Hematopoietic multipotent progenitor cell treated with erythropoietin and hydrocortisone succinate and interleukin-3 and kit ligand, for 8 days (in vitro differentiated cells): ENCODE measurements at regions not wholly inside any gene's neighbourhood (a gene's known extent, or its start where the extent isn't known, plus 50 kb on each side); places are given as distances from the start of the nearest gene placed in this dataset.

Experiments used
- DNase-seq: peaks from one replicate; pipeline ENCODE4 v3.0.0-alpha.2; 2015

DNA sequence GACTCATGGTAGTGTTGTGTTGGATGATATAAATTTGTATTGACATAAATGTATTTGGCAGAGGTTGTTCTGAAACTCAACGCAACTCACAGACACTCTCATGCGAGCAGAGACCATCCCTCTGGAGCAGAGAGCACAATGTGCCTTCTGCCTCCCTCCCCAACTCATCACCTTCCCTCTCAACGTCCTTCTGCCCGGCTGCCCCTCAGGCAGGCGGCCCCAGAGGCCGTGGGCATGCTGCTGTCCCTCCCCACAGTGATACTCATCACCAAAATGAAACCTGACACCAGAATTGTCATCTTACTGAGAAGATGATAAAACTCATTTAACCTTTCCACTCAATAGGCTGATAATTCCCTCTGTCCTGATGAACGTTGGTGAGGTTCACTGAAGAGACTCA is 260.6 kb downstream of the ETS1 start:
- no peak for DNase-seq

DNA sequence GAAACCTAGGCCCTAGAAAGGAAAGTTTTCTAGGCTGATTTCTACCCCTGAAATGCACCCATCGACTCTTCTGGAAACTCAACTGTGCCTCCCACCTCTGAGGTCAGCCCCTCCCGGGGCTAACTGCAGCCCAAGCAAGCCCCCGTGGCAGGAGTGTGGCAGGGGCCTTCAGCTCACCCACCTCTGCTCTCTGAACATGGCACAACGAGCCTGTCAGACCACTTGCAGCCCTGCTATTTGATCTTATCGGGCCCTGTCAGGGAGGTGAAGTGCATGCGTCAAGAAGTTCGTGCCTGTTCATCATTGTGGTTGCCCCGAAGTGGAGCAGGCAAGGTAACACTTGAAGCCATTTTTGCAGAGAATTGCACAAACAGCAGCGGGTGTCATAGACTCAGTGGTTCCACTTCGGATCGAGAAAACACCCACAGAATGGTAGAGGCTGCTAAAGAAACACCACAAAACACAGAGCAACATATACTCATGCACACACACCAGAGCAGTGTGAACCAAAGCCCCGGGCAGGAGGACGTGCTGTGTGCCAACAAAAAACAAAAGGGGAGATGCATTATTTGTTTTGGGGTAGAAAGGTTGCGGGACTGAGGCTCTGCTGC is 262.7 kb downstream of the ETS1 start:
- no peak for DNase-seq

- no peak for DNase-seq
Observed at GRCh38 chr11:128324051-128324481, 263.3 kb downstream of the ETS1 start.

GRCh38 chr11:128323381-128323780 is 264.0 kb downstream of the ETS1 start:
- DNase-seq = no peak

DNA sequence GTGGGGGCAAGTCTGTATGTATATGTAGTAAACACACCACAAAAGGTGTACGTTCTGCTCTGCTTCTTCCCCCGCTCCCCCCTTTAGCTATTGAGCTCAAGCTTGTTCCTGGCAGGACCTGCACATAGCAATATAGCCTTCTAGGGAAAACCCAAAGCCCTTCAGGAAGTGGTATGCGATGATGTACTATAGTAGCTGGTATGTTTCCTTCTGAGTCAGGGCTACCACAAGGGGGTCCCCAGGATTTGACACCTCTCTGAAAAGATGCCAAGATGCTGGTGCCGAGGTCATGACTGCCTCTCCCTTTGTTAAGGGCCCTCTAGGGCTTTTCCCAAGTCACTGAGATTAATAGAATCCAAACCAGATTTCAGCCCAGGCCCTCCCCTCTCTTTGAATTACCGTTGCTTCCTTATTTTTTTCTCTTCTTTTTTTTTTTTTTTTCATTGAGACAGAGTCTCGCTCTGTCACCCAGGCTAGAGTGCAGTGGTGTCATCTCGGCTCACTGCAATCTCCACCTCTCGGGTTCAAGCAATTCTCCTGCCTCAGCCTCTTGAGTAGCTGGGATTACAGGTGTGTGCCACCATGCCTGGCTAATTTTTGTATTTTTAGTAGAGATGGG is 268.4 kb downstream of the ETS1 start:
- no peak for DNase-seq

DNA sequence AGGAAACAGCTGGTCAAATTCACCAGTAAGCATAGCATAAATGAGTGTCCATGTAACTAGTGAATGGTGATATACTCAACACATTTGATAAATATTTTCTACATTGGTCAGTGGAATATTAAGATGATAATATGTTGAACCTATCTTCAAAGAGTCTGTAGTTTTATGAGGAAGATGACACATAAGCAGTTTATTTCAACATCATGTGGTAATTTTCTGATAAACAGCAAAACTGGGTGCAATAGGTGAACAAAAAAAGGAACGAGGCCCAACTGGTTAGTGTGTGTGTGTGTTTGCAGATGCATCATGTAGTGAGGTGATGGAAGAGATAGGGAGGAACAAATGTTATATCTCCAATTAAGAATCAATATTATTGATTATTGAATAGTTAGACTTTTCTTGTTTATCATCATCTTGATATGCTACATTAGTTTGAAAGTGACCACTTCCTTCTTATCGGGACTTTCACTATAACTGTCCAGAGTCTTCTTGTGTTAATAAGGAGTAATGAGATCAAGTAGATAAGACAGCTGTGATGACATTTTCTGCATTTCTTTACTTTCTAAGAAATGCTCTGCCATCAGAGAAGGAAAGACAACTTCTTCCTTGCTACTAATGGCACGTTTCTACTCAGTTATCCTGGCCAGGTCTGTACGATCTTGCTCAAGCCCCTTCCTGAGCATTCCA is 270.7 kb downstream of the ETS1 start:
- peak; percentile 19 for DNase-seq

DNA sequence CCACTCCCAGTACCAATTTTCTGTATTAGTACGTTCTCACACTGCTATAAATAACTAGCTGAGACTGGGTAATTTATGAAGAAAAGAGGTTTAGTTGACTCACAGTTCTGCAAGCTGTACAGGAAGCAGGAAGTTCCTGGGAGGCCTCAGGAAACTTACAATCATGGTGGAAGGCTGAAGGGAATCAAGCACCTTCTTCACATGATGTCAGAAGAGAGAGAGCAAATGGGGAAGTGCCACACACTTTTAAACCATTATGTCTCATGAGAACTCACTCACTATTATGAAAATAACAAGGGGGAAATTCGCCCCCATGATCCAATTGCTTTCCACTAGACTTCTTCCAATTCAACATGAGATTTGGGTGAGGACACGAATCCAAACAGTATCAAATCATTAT is 271.4 kb downstream of the ETS1 start:
- no peak for DNase-seq

- no peak for DNase-seq
Observed at GRCh38 chr11:128313931-128314330, 273.4 kb downstream of the ETS1 start.

- DNase-seq = no peak
Observed at GRCh38 chr11:128311742-128312719, 275.3 kb downstream of the ETS1 start.

DNA sequence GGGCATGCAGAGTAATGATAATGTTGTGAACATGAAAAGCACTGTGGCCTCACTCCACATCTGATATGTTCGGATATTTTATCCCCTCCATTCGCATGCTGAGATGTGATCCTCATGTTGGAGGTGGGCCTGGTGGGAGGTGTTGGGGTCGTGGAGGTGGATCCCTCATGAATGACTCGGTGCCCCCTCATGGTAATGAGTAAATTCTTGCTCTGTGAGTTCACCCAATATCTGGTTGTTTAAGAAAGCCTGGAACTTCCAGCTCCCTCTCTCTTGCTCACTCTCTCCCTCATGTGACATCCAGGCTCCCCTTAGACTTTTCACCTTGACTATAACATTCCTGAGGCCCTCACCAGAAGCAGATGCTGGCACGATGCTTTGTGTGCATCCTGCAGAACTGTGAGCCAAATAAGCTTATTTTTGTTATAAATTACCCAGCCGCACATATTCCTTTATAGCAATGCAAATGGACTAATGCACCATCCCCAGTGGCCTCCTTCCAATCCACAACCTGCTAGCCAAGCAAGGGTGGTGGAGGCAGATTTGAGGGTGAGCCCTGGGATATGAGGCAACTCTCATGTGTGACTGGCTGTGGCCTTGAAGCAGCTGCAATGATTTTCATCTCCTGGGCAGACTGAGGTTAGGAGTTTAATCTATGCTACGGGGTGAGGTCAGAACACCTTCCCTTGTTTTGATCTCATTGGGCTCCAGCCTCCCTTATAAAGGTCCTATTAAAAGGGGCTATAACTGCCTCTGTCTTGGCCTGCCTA is 276.5 kb downstream of the ETS1 start:
- no peak for DNase-seq

DNA sequence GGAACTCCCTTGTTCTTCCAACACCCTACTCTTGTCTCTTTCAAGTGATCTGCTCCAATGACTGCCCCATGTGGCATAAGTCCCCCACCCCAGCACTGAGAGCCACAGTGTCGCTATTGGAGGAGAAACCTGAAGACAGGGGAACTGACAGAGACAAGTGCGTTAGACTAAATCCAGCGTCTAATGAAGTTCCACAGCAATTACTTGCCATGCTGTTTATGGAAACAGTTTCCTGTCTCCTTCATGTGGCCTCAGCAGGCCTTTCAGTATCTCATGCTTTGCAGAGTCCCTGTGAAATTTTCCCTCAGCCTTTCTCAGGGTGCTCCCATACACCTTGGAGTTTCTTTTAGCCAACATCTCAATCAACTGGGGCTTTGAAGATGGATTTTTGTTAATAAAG is 277.4 kb downstream of the ETS1 start:
- no peak for DNase-seq

DNA sequence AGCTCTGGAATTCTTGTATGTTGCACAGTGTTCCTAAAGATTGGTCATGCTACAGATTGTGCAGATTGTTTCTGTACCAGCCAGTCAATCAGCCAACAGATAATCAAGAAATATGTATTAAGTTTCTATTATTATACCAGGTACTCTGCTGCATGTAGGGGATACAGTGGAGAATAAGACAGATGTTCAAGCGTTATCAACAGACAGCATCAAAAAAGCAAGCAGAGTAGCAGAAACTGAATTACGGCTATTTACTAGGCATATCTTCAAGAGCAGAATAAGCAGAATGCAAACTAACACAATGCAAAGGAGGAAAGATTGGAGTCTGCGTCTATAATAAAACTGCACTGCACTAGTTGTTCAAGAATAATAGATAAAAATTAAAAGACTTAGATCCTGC is 278.6 kb downstream of the ETS1 start:
- no peak for DNase-seq

DNA sequence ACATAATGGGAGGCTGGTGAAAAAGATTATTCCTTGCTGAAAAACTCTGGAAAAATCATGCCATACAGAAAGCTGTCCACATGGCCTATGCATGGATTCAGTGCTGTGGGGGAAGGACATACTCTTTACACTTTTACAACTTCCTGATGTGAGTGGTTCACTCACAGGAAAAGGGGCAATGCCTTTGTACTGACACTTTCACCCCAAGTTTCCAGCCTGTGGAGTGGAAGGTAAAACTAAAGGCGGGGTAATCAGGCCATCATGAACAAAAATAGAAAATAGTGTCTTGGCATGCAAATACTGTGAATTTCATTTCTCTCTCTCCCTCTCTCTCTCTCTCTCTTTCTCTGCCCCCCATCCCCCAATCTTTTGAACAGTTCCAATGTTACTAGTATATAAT is 281.8 kb downstream of the ETS1 start:
- DNase-seq = no peak

DNA sequence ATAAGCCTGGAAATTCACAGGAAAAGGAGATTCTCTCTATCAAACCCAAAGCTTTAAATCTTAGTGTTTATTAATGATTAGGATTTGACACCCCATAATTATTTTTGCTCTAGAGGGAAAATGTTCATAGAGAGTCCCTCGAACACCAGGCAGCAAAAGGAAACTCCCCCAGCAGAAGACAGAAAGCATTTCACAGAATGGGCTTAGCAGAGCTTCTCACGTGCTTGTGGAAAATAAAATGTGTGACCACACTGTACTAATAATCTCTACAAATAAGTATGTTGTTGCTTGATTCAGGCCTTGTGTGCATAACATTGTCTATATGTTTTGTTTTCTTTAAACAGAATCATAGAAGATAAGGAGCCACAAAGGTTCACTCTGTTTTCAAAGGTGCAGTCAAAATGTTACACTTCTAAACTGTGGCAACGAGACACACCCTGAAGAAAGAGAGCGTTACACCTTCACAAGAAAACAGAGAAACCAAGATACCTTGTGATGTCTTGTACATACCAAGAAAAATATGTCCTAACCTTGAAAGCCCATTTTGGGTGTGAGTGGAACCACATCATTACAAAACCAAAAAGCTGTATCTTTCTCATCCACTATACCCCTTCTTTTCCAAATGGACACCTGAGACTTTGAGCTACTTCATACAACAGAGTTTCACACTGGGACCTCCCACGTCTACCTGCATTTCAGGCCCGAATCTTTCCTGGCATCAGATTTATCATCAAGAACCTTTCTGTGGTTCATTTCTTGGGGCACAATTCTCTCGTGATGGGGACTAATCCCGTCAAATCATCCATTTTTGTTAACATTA is 282.5 kb downstream of the ETS1 start:
- DNase-seq = no peak

GRCh38 chr11:128304116-128304515 is 283.2 kb downstream of the ETS1 start:
- DNase-seq = no peak

DNA sequence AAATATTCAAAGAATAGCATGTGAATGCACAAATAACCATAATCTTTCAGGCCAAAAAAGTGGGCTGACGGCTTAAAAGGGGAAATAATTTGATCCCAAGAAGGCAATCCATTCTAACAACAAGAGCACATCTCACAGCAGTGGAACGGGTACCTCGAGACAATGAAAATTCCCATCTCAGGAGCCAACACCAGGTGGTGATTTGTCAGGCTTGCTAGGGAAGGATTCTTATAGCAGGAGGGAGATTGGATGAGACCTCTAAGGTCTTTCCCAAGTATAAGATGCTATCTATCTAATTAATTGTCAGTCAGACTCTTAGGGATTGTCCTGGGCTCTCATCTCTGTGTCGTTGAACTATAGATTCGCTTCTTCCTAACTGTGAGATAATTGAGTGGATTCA is 284.0 kb downstream of the ETS1 start:
- DNase-seq = no peak

- peak; percentile 40 for DNase-seq
Observed at GRCh38 chr11:128302425-128303186, 284.8 kb downstream of the ETS1 start.

GRCh38 chr11:128301756-128302155 is 285.6 kb downstream of the ETS1 start:
- no peak for DNase-seq

DNA sequence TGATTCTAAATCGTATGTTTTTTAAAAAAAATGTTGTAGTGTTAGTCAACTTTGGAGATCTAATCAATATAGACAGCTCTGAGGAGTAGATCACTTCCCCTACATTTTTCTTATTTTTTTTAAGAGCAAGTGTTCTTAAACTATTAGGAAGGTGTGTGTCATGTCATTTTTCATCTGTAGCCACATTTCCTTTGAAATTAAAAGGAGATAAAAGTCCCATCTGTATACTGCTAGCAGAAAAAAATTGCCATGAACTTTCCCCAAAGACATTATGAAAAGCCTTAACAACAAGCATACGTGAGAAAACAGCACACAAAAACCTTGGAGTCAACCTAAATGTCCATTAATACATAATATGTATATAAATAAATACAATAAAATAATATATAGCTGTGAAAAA is 286.6 kb downstream of the ETS1 start:
- no peak for DNase-seq

- DNase-seq = no peak
Observed at GRCh38 chr11:128299132-128299726, 288.1 kb downstream of the ETS1 start.
